IMR-90 (cell line): ENCODE measurements at regions not wholly inside any gene's neighbourhood (a gene's known extent, or its start where the extent isn't known, plus 50 kb on each side); places are given as distances from the start of the nearest gene placed in this dataset.

Source experiments
- ATAC-seq: fragments of 200-7000 bp; cut with Tn5 transposase; 2 replicates; pipeline ENCODE4 v1.9.1; 2020; ENCODE audit warnings: low read depth, mild to moderate bottlenecking, moderate library complexity
- BruUV-seq: library from RNA; stranded (reverse); fragments of 400-500 nt; replicated peaks from 2 replicates; lab custom pipeline; 2021; lab: Mats Ljungman, UMichigan
- CTCF ChIA-PET: fragments of 300-600 bp; formaldehyde crosslinking; extraction: SDS; loops from one replicate; lab custom pipeline; 2021; ENCODE audit warnings: antibody characterized with exemption; lab: Yijun Ruan, JAX
- POLR2A ChIA-PET: fragments of 300-600 bp; sonication (Branson Sonifier 250); formaldehyde crosslinking; loops from one replicate; lab custom pipeline; 2022; ENCODE audit warnings: antibody characterized with exemption; ENCODE audit not compliant: unreplicated experiment; lab: Charles Lee
- DNase-seq: peaks from one replicate; pipeline ENCODE4 v3.0.0; 2013
- H2AFZ ChIP-seq: replicated peaks from 2 replicates; pipeline ENCODE3; 2013; ENCODE audit warnings: low read length, mild to moderate bottlenecking; ENCODE audit not compliant: poor library complexity
- H2AK5ac ChIP-seq: 2 replicates; pipeline ENCODE4 v1.6.1; 2013; ENCODE audit warnings: low read depth, low read length, inconsistent platforms
- H2AK9ac ChIP-seq: replicated peaks from 2 replicates; pipeline ENCODE3; 2013; ENCODE audit warnings: mild to moderate bottlenecking, low read depth, low read length, moderate library complexity; ENCODE audit not compliant: poor library complexity
- H2BK120ac ChIP-seq: 2 replicates; pipeline ENCODE4 v1.6.1; 2013; ENCODE audit warnings: low read depth, low read length, inconsistent platforms
- H2BK15ac ChIP-seq: 3 replicates; pipeline ENCODE4 v1.6.1; 2013; ENCODE audit warnings: low read depth, low read length, inconsistent platforms
- H2BK20ac ChIP-seq: 2 replicates; pipeline ENCODE4 v1.6.1; 2013; ENCODE audit warnings: low read depth, mild to moderate bottlenecking, inconsistent platforms, low read length, moderate library complexity
- H2BK5ac ChIP-seq: 2 replicates; pipeline ENCODE4 v1.6.1; 2013; ENCODE audit warnings: mild to moderate bottlenecking, low read depth, low read length, inconsistent platforms; ENCODE audit not compliant: poor library complexity, severe bottlenecking
- H3K14ac ChIP-seq: replicated peaks from 2 replicates; pipeline ENCODE4 v1.6.1; 2013; ENCODE audit warnings: low read depth, low read length, inconsistent platforms
- H3K18ac ChIP-seq: 2 replicates; pipeline ENCODE4 v1.6.1; 2013; ENCODE audit warnings: low read depth, low read length, control low read depth
- H3K23ac ChIP-seq: 2 replicates; pipeline ENCODE4 v1.6.1; 2013; ENCODE audit warnings: low read depth, low read length, inconsistent platforms
- H3K27ac ChIP-seq: 2 replicates; pipeline ENCODE4 v1.5.1; 2013; ENCODE audit warnings: mild to moderate bottlenecking, control low read depth, low read length; ENCODE audit not compliant: insufficient read depth
- H3K27me3 ChIP-seq: 2 replicates; pipeline ENCODE4 v1.6.1; 2013; ENCODE audit warnings: low read length; ENCODE audit not compliant: control insufficient read depth, insufficient read depth
- H3K36me3 ChIP-seq: 2 replicates; pipeline ENCODE4 v1.6.1; 2013; ENCODE audit warnings: low read length, mixed read lengths; ENCODE audit not compliant: control insufficient read depth, insufficient read depth
- H3K4ac ChIP-seq: 2 replicates; pipeline ENCODE4 v1.6.1; 2013; ENCODE audit warnings: low read depth, low read length, inconsistent platforms
- H3K4me1 ChIP-seq: 2 replicates; pipeline ENCODE4 v1.6.1; 2013; ENCODE audit warnings: low read length, mixed read lengths; ENCODE audit not compliant: control insufficient read depth, insufficient read depth
- H3K4me2 ChIP-seq: 2 replicates; pipeline ENCODE4 v1.6.1; 2013; ENCODE audit warnings: low read depth, mild to moderate bottlenecking, control low read depth, low read length, moderate library complexity
- H3K4me3 ChIP-seq: 2 replicates; pipeline ENCODE4 v1.5.1; 2013; ENCODE audit warnings: low read depth, mild to moderate bottlenecking, control low read depth, low read length, moderate library complexity; ENCODE audit not compliant: insufficient read depth
- H3K56ac ChIP-seq: 2 replicates; pipeline ENCODE4 v1.6.1; 2013; ENCODE audit warnings: low read length, inconsistent platforms; ENCODE audit not compliant: insufficient read depth; ENCODE audit errors: extremely low read depth
- H3K79me1 ChIP-seq, 2 experiments: 2 replicates each; pipeline ENCODE4 v1.6.1; 2013; ENCODE audit warnings: low read length in 2 of 2, inconsistent platforms in 1 of 2, low read depth in 1 of 2
- H3K9ac ChIP-seq: 2 replicates; pipeline ENCODE4 v1.6.1; 2013; ENCODE audit warnings: low read depth, low read length, control low read depth
- H3K9me1 ChIP-seq: 2 replicates; pipeline ENCODE4 v1.6.1; 2013; ENCODE audit warnings: low read length, inconsistent platforms; ENCODE audit not compliant: insufficient read depth
- H3K9me3 ChIP-seq: 2 replicates; pipeline ENCODE4 v1.6.1; 2013; ENCODE audit warnings: low read length; ENCODE audit not compliant: control insufficient read depth, insufficient read depth
- H4K20me1 ChIP-seq: 2 replicates; pipeline ENCODE4 v1.6.1; 2013; ENCODE audit warnings: low read length, inconsistent platforms; ENCODE audit not compliant: insufficient read depth
- H4K5ac ChIP-seq: 2 replicates; pipeline ENCODE4 v1.6.1; 2013; ENCODE audit warnings: mild to moderate bottlenecking, low read depth, low read length, control low read depth
- H4K8ac ChIP-seq, 2 experiments: 2 replicates each; pipeline ENCODE4 v1.6.1; 2013; ENCODE audit warnings: low read depth in 2 of 2, low read length in 2 of 2, control low read depth in 1 of 2, inconsistent platforms in 1 of 2
- H4K91ac ChIP-seq: 2 replicates; pipeline ENCODE4 v1.6.1; 2013; ENCODE audit warnings: low read depth, low read length, inconsistent platforms; ENCODE audit not compliant: insufficient read depth
- CEBPB ChIP-seq: IDR thresholded peaks from 2 replicates; pipeline ENCODE4 v1.6.1; 2012; ENCODE audit warnings: low read depth, low read length, improper control_type of control experiment
- CHD1 ChIP-seq: IDR thresholded peaks from 2 replicates; pipeline ENCODE4 v1.6.1; 2012; ENCODE audit warnings: low read depth, low read length, improper control_type of control experiment
- FOS ChIP-seq: fragments of 150-350 bp; IDR thresholded peaks from 2 replicates; pipeline ENCODE4 v1.6.1; 2016; ENCODE audit warnings: low read depth, low read length
- MAZ ChIP-seq: IDR thresholded peaks from 2 replicates; pipeline ENCODE4 v1.6.1; 2012; ENCODE audit warnings: low read depth, mild to moderate bottlenecking, low read length, improper control_type of control experiment, moderate library complexity, borderline replicate concordance
- MXI1 ChIP-seq: IDR thresholded peaks from 2 replicates; pipeline ENCODE4 v1.6.1; 2012; ENCODE audit warnings: low read depth, mild to moderate bottlenecking, low read length, moderate library complexity, borderline replicate concordance
- NFE2L2 ChIP-seq: fragments of 150-350 bp; IDR thresholded peaks from 2 replicates; pipeline ENCODE4 v1.6.1; 2016; ENCODE audit warnings: low read depth, mild to moderate bottlenecking, low read length
- RCOR1 ChIP-seq: IDR thresholded peaks from 2 replicates; pipeline ENCODE4 v1.6.1; 2012; ENCODE audit warnings: mild to moderate bottlenecking, low read length, improper control_type of control experiment; ENCODE audit not compliant: insufficient replicate concordance
- RFX5 ChIP-seq: IDR thresholded peaks from 2 replicates; pipeline ENCODE4 v1.8.0; 2012; ENCODE audit warnings: low read depth, mild to moderate bottlenecking, low read length, moderate library complexity
- SMC3 ChIP-seq: fragments of 150-350 bp; IDR thresholded peaks from 2 replicates; pipeline ENCODE4 v1.6.1; 2016; ENCODE audit warnings: low read depth, mild to moderate bottlenecking, antibody characterized with exemption, low read length, moderate library complexity
- WGBS, 2 experiments: methylation state at CpG; one replicate each; pipeline versions ENCODE4 v1.1.5 to v1.1.7; 2013; ENCODE audit warnings: missing lambda C conversion rate in 2 of 2; ENCODE audit not compliant: insufficient read length in 1 of 2; ENCODE audit errors: extremely low coverage in 2 of 2; 5-methylcytosine and 5-hydroxymethylcytosine counted together
- dilution Hi-C: fragments of 300-500 bp; cut with HindIII; formaldehyde crosslinking; loops from one replicate; pipeline ENCODE4 v1.14.3; 2018; ENCODE audit warnings: low sequenced_read_pairs; ENCODE audit not compliant: unreplicated experiment
- in situ Hi-C: fragments of 300-500 bp; cut with MboI; formaldehyde crosslinking; loops from 3 replicates; pipeline ENCODE4 v1.14.3; 2019; ENCODE audit warnings: low sequenced_read_pairs, inconsistent platforms, mixed read lengths
- intact Hi-C: fragments of 100-400 bp; cut with micrococcal nuclease; formaldehyde crosslinking; loops from 2 replicates; pipeline ENCODE4 v1.10.0; 2022
- TF ChIP-seq, protein P1 (sequence below): fragments of 150-350 bp; IDR thresholded peaks from 2 replicates; pipeline ENCODE4 v1.6.1; 2016; ENCODE audit warnings: low read depth, mild to moderate bottlenecking, low read length, moderate library complexity, borderline replicate concordance
- TF ChIP-seq, protein P2 (sequence below): conservative IDR thresholded peaks from 2 replicates; pipeline ENCODE4 v1.5.1; 2012; ENCODE audit warnings: mild to moderate bottlenecking, low read depth, low read length, improper control_type of control experiment

DNA sequence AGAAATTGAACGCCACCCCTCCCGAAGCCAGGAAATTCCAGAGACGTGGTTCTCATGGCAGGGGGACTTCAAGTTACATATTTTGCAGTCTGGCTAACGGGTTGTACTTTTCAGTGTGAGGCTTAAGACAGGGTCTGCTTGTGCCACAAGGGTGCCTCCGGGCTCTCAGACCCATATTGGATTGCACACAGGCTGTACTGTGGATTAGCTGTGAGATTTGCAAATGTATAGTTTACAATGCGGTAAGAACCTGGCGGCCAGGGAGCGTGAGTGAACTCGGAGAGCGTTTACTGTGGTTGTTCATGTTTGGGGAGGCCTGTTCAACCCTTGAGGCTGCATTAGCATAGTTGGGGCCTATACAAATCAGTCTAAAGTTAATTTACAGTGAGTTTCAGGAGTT lies 143.9 kb upstream of the SIX2 start:
- no peak overlapping the region for H3K4ac ChIP-seq
- no peak overlapping the region for H3K27ac ChIP-seq
- no peak overlapping the region for H3K23ac ChIP-seq
- in situ Hi-C loops (no loop called here), intact Hi-C loops (no loop called here), dilution Hi-C loops (no loop called here)
- 77% methylated on average over 2 of the region's 10 CpGs; no CpG with 5 or more reads in 1 of the 2 experiments for WGBS, 2 experiments
- no peak overlapping the region for H3K56ac ChIP-seq
- H2AFZ ChIP-seq, result no peak overlapping the region
- no peak for TF ChIP-seq CHD1
- TF ChIP-seq, protein P1, sequence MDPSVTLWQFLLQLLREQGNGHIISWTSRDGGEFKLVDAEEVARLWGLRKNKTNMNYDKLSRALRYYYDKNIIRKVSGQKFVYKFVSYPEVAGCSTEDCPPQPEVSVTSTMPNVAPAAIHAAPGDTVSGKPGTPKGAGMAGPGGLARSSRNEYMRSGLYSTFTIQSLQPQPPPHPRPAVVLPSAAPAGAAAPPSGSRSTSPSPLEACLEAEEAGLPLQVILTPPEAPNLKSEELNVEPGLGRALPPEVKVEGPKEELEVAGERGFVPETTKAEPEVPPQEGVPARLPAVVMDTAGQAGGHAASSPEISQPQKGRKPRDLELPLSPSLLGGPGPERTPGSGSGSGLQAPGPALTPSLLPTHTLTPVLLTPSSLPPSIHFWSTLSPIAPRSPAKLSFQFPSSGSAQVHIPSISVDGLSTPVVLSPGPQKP, result no peak
- no peak for TF ChIP-seq SMC3
- no peak for TF ChIP-seq FOS
- no peak for TF ChIP-seq CEBPB
- no peak for TF ChIP-seq NFE2L2
- TF ChIP-seq MAZ, result no peak
- no peak for TF ChIP-seq RCOR1
- TF ChIP-seq, protein P2, sequence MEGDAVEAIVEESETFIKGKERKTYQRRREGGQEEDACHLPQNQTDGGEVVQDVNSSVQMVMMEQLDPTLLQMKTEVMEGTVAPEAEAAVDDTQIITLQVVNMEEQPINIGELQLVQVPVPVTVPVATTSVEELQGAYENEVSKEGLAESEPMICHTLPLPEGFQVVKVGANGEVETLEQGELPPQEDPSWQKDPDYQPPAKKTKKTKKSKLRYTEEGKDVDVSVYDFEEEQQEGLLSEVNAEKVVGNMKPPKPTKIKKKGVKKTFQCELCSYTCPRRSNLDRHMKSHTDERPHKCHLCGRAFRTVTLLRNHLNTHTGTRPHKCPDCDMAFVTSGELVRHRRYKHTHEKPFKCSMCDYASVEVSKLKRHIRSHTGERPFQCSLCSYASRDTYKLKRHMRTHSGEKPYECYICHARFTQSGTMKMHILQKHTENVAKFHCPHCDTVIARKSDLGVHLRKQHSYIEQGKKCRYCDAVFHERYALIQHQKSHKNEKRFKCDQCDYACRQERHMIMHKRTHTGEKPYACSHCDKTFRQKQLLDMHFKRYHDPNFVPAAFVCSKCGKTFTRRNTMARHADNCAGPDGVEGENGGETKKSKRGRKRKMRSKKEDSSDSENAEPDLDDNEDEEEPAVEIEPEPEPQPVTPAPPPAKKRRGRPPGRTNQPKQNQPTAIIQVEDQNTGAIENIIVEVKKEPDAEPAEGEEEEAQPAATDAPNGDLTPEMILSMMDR, result no peak
- TF ChIP-seq MXI1, result no peak
- no peak for TF ChIP-seq RFX5
- POLR2A ChIA-PET, result no interaction called here
- H3K9me1 ChIP-seq, result no peaks in the 10 kb centered on the region
- CTCF ChIA-PET, result no interaction called here
- no peak overlapping the region for H2BK5ac ChIP-seq
- H4K20me1 ChIP-seq, result no peaks in the 10 kb centered on the region
- no peak overlapping the region for H2AK9ac ChIP-seq
- no peak overlapping the region for H4K5ac ChIP-seq
- ATAC-seq (no peak), DNase-seq (no peak)
- peaks cover 47% of the 10 kb centered on the region for H3K27me3 ChIP-seq
- no peak overlapping the region for H3K14ac ChIP-seq
- no peak overlapping the region for H2AK5ac ChIP-seq
- no peaks in the 10 kb centered on the region for H3K79me1 ChIP-seq
- no peak overlapping the region for H4K91ac ChIP-seq
- no peak overlapping the region for H2BK120ac ChIP-seq
- no peak overlapping the region for H2BK20ac ChIP-seq
- no peak overlapping the region for H3K4me3 ChIP-seq
- no peaks in the 10 kb centered on the region for H3K36me3 ChIP-seq
- no peak overlapping the region for H4K8ac ChIP-seq
- no peak overlapping the region for H3K4me2 ChIP-seq
- no TSS peak for BruUV-seq
- no peak overlapping the region for H2BK15ac ChIP-seq
- peaks cover 13% of the 10 kb centered on the region for H3K9me3 ChIP-seq
- H3K18ac ChIP-seq, result no peak overlapping the region
- H3K4me1 ChIP-seq, result no peaks in the 10 kb centered on the region
- H3K9ac ChIP-seq, result no peak overlapping the region
